Activated CD8-positive, alpha-beta memory T cell treated with anti-CD3 and anti-CD28 coated beads, Interleukin-2, amount 10 ng/mL, durations not matched to agents 7 days and 5 days (primary cell): ENCODE measurements at regions not wholly inside any gene's neighbourhood (a gene's known extent, or its start where the extent isn't known, plus 50 kb on each side); places are given as distances from the start of the nearest gene placed in this dataset.

ENCODE experiments used
- ATAC-seq: fragments of 150-1000 bp; cut with Tn5 transposase; one replicate; pipeline ENCODE4 v1.10.0; 2021; ENCODE audit warnings: moderate library complexity
- CTCF ChIA-PET: fragments of 350-600 bp; sonication (Branson Sonifier 250); formaldehyde crosslinking; loops from one replicate; lab custom pipeline; 2021; ENCODE audit warnings: antibody characterized with exemption; lab: Charles Lee
- DNase-seq: peaks from one replicate; pipeline ENCODE4 v3.0.0-alpha.2; 2020
- H3K27ac Mint-ChIP-seq: one replicate; pipeline ENCODE4 v1.8.0; 2021; ENCODE audit warnings: mild to moderate bottlenecking, mixed read lengths
- H3K27me3 Mint-ChIP-seq: one replicate; pipeline ENCODE4 v1.8.0; 2021; ENCODE audit warnings: mixed read lengths
- H3K36me3 Mint-ChIP-seq: one replicate; pipeline ENCODE4 v1.8.0; 2021; ENCODE audit warnings: mild to moderate bottlenecking, mixed read lengths
- H3K4me1 Mint-ChIP-seq: one replicate; pipeline ENCODE4 v1.8.0; 2021; ENCODE audit warnings: mixed read lengths
- H3K4me3 Mint-ChIP-seq: one replicate; pipeline ENCODE4 v1.8.0; 2021; ENCODE audit warnings: mild to moderate bottlenecking, moderate library complexity, mixed read lengths
- H3K9me3 Mint-ChIP-seq: one replicate; pipeline ENCODE4 v1.8.0; 2022; ENCODE audit warnings: low read depth, mixed read lengths

GRCh38 chr16:79864032-79864780 lies 263.7 kb upstream of the MAF start:
- CTCF ChIA-PET, result no interaction called here
- Mint-ChIP-seq H3K36me3 (no peaks in the 10 kb centered on the region), H3K27me3 (peaks cover 27% of the 10 kb centered on the region), H3K9me3 (no peaks in the 10 kb centered on the region), H3K4me1 (no peaks in the 10 kb centered on the region), H3K4me3 (no peak overlapping the region), H3K27ac (no peak overlapping the region)
- DNase-seq (no peak), ATAC-seq (no peak)

GRCh38 chr16:79863128-79864031 lies 262.8 kb upstream of the MAF start:
- Mint-ChIP-seq H3K4me1 (no peaks in the 10 kb centered on the region), H3K4me3 (no peak overlapping the region), H3K27me3 (peaks cover 25% of the 10 kb centered on the region), H3K27ac (no peak overlapping the region), H3K9me3 (no peaks in the 10 kb centered on the region), H3K36me3 (no peaks in the 10 kb centered on the region)
- ATAC-seq, result no peak
- no peak for DNase-seq
- CTCF ChIA-PET, result no interaction called here

GRCh38 chr16:79862601-79863000 lies 262.1 kb upstream of the MAF start:
- no peak for DNase-seq
- Mint-ChIP-seq H3K27ac (no peak overlapping the region), H3K9me3 (no peaks in the 10 kb centered on the region), H3K27me3 (peaks cover 25% of the 10 kb centered on the region), H3K4me3 (no peak overlapping the region), H3K4me1 (no peaks in the 10 kb centered on the region), H3K36me3 (no peaks in the 10 kb centered on the region)
- CTCF ChIA-PET, result no interaction called here
- no peak for ATAC-seq

- Mint-ChIP-seq H3K9me3 (peaks cover 18% of the 10 kb centered on the region), H3K27me3 (peaks cover 28% of the 10 kb centered on the region), H3K4me1 (peaks cover 5% of the 10 kb centered on the region), H3K27ac (no peak overlapping the region), H3K4me3 (no peak overlapping the region), H3K36me3 (no peaks in the 10 kb centered on the region)
- DNase-seq (no peak), ATAC-seq (no peak)
- CTCF ChIA-PET, result no interaction called here
These were observed 256.0 kb upstream of the MAF start for GRCh38 chr16:79856581-79856980.

GRCh38 chr16:79850348-79850747 lies 249.8 kb upstream of the MAF start:
- DNase-seq (no peak), ATAC-seq (no peak)
- Mint-ChIP-seq H3K4me1 (peaks cover 14% of the 10 kb centered on the region), H3K36me3 (no peaks in the 10 kb centered on the region), H3K27me3 (peaks cover 25% of the 10 kb centered on the region), H3K4me3 (no peak overlapping the region), H3K9me3 (peaks cover 12% of the 10 kb centered on the region), H3K27ac (no peak overlapping the region)
- CTCF ChIA-PET, result no interaction called here

GRCh38 chr16:79849119-79849518 lies 248.6 kb upstream of the MAF start:
- H3K36me3 Mint-ChIP-seq, result no peaks in the 10 kb centered on the region

GRCh38 chr16:79848719-79849118 lies 248.2 kb upstream of the MAF start:
- CTCF ChIA-PET, result no interaction called here
- Mint-ChIP-seq H3K9me3 (peaks cover 4% of the 10 kb centered on the region), H3K4me3 (no peak overlapping the region), H3K27ac (no peak overlapping the region), H3K4me1 (peaks cover 29% of the 10 kb centered on the region), H3K36me3 (peaks cover under 1% of the 10 kb centered on the region), H3K27me3 (peaks cover 14% of the 10 kb centered on the region)
- no peak for DNase-seq
- ATAC-seq, result no peak

More at GRCh38 chr16:79849119-79849518, 248.6 kb upstream of the MAF start:
- ATAC-seq (no peak), DNase-seq (no peak)
- peaks cover 17% of the 10 kb centered on the region for H3K27me3 Mint-ChIP-seq
- CTCF ChIA-PET, result no interaction called here
- H3K4me3 Mint-ChIP-seq, result no peak overlapping the region
- H3K27ac Mint-ChIP-seq, result no peak overlapping the region
- peaks cover 25% of the 10 kb centered on the region for H3K4me1 Mint-ChIP-seq
- H3K9me3 Mint-ChIP-seq, result peaks cover 4% of the 10 kb centered on the region

GRCh38 chr16:79847569-79847968 lies 247.0 kb upstream of the MAF start:
- Mint-ChIP-seq H3K9me3 (peaks cover 6% of the 10 kb centered on the region), H3K4me1 (peaks cover 38% of the 10 kb centered on the region), H3K4me3 (no peak overlapping the region), H3K27ac (no peak overlapping the region), H3K27me3 (peaks cover 8% of the 10 kb centered on the region), H3K36me3 (peaks cover 10% of the 10 kb centered on the region)
- DNase-seq (no peak), ATAC-seq (no peak)
- CTCF ChIA-PET, result no interaction called here

GRCh38 chr16:79847101-79847500 lies 246.6 kb upstream of the MAF start:
- no peak overlapping the region for H3K4me3 Mint-ChIP-seq
- peaks cover 7% of the 10 kb centered on the region for H3K27me3 Mint-ChIP-seq
- H3K9me3 Mint-ChIP-seq, result peaks cover 6% of the 10 kb centered on the region
- CTCF ChIA-PET, result no interaction called here
- ATAC-seq (no peak), DNase-seq (no peak)
- peaks cover 13% of the 10 kb centered on the region for H3K36me3 Mint-ChIP-seq
- H3K4me1 Mint-ChIP-seq, result peaks cover 38% of the 10 kb centered on the region
- H3K27ac Mint-ChIP-seq, result no peak overlapping the region

- Mint-ChIP-seq H3K27me3 (peaks cover 4% of the 10 kb centered on the region), H3K4me3 (peak overlapping the region; percentile 29), H3K27ac (peak overlapping the region; percentile 69), H3K9me3 (peaks cover 8% of the 10 kb centered on the region), H3K36me3 (peaks cover 13% of the 10 kb centered on the region), H3K4me1 (peaks cover 38% of the 10 kb centered on the region)
- CTCF ChIA-PET, result no interaction called here
- ATAC-seq (peak; percentile 70), DNase-seq (peak; percentile 49)
These were observed 245.2 kb upstream of the MAF start for GRCh38 chr16:79845734-79846135.

GRCh38 chr16:79845033-79845733 lies 244.6 kb upstream of the MAF start:
- H3K4me1 Mint-ChIP-seq, result peaks cover 38% of the 10 kb centered on the region
- no peak for DNase-seq
- peaks cover 13% of the 10 kb centered on the region for H3K36me3 Mint-ChIP-seq
- H3K27me3 Mint-ChIP-seq, result peaks cover 4% of the 10 kb centered on the region
- no peak for ATAC-seq
- H3K27ac Mint-ChIP-seq, result peak overlapping the region; percentile 69
- H3K4me3 Mint-ChIP-seq, result peak overlapping the region; percentile 29
- H3K9me3 Mint-ChIP-seq, result peaks cover 6% of the 10 kb centered on the region
- CTCF ChIA-PET, result no interaction called here

GRCh38 chr16:79844603-79845002 lies 244.1 kb upstream of the MAF start:
- Mint-ChIP-seq H3K27ac (peak overlapping the region; percentile 3), H3K4me1 (peaks cover 36% of the 10 kb centered on the region), H3K4me3 (no peak overlapping the region), H3K36me3 (peaks cover 13% of the 10 kb centered on the region), H3K27me3 (peaks cover 2% of the 10 kb centered on the region), H3K9me3 (peaks cover 6% of the 10 kb centered on the region)
- ATAC-seq (no peak), DNase-seq (no peak)
- CTCF ChIA-PET, result no interaction called here

- no peak for DNase-seq
- peak overlapping the region; percentile 42 for H3K27ac Mint-ChIP-seq
- CTCF ChIA-PET, result no interaction called here
- H3K4me3 Mint-ChIP-seq, result no peak overlapping the region
- H3K9me3 Mint-ChIP-seq, result peaks cover 6% of the 10 kb centered on the region
- peak; percentile 47 for ATAC-seq
- H3K27me3 Mint-ChIP-seq, result peaks cover 2% of the 10 kb centered on the region
- peaks cover 13% of the 10 kb centered on the region for H3K36me3 Mint-ChIP-seq
- peaks cover 32% of the 10 kb centered on the region for H3K4me1 Mint-ChIP-seq
These were observed 243.1 kb upstream of the MAF start for GRCh38 chr16:79843631-79844043.
